ENCODE measurements at regions not wholly inside any gene's neighbourhood (a gene's known extent, or its start where the extent isn't known, plus 50 kb on each side); places are given as distances from the start of the nearest gene placed in this dataset.

GRCh38 chr10:55374917-55375316 is 573.9 kb upstream of the PCDH15 start:
- TF ChIP-seq, protein P1, sequence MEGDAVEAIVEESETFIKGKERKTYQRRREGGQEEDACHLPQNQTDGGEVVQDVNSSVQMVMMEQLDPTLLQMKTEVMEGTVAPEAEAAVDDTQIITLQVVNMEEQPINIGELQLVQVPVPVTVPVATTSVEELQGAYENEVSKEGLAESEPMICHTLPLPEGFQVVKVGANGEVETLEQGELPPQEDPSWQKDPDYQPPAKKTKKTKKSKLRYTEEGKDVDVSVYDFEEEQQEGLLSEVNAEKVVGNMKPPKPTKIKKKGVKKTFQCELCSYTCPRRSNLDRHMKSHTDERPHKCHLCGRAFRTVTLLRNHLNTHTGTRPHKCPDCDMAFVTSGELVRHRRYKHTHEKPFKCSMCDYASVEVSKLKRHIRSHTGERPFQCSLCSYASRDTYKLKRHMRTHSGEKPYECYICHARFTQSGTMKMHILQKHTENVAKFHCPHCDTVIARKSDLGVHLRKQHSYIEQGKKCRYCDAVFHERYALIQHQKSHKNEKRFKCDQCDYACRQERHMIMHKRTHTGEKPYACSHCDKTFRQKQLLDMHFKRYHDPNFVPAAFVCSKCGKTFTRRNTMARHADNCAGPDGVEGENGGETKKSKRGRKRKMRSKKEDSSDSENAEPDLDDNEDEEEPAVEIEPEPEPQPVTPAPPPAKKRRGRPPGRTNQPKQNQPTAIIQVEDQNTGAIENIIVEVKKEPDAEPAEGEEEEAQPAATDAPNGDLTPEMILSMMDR (IDR thresholded peaks at IDR 0.05): no peak
- no peak for TF ChIP-seq EZH2 (IDR thresholded peaks at IDR 0.05)
- no peak for TF ChIP-seq EZH2phosphoT487 (IDR thresholded peaks at IDR 0.05)

All from neural progenitor cell (in vitro differentiated cells).